IMR-90 (cell line): ENCODE measurements at regions not wholly inside any gene's neighbourhood (a gene's known extent, or its start where the extent isn't known, plus 50 kb on each side); places are given as distances from the start of the nearest gene placed in this dataset.

Experiments used
- ATAC-seq: fragments of 200-7000 bp; cut with Tn5 transposase; 2 replicates; pipeline ENCODE4 v1.9.1; 2020; ENCODE audit warnings: low read depth, mild to moderate bottlenecking, moderate library complexity
- BruUV-seq: library from RNA; stranded (reverse); fragments of 400-500 nt; replicated peaks from 2 replicates; lab custom pipeline; 2021; lab: Mats Ljungman, UMichigan
- CTCF ChIA-PET: fragments of 300-600 bp; formaldehyde crosslinking; extraction: SDS; loops from one replicate; lab custom pipeline; 2021; ENCODE audit warnings: antibody characterized with exemption; lab: Yijun Ruan, JAX
- POLR2A ChIA-PET: fragments of 300-600 bp; sonication (Branson Sonifier 250); formaldehyde crosslinking; loops from one replicate; lab custom pipeline; 2022; ENCODE audit warnings: antibody characterized with exemption; ENCODE audit not compliant: unreplicated experiment; lab: Charles Lee
- DNase-seq: peaks from one replicate; pipeline ENCODE4 v3.0.0; 2013
- H2AFZ ChIP-seq: replicated peaks from 2 replicates; pipeline ENCODE3; 2013; ENCODE audit warnings: low read length, mild to moderate bottlenecking; ENCODE audit not compliant: poor library complexity
- H2AK5ac ChIP-seq: 2 replicates; pipeline ENCODE4 v1.6.1; 2013; ENCODE audit warnings: low read depth, low read length, inconsistent platforms
- H2AK9ac ChIP-seq: replicated peaks from 2 replicates; pipeline ENCODE3; 2013; ENCODE audit warnings: mild to moderate bottlenecking, low read depth, low read length, moderate library complexity; ENCODE audit not compliant: poor library complexity
- H2BK120ac ChIP-seq: 2 replicates; pipeline ENCODE4 v1.6.1; 2013; ENCODE audit warnings: low read depth, low read length, inconsistent platforms
- H2BK15ac ChIP-seq: 3 replicates; pipeline ENCODE4 v1.6.1; 2013; ENCODE audit warnings: low read depth, low read length, inconsistent platforms
- H2BK20ac ChIP-seq: 2 replicates; pipeline ENCODE4 v1.6.1; 2013; ENCODE audit warnings: low read depth, mild to moderate bottlenecking, inconsistent platforms, low read length, moderate library complexity
- H2BK5ac ChIP-seq: 2 replicates; pipeline ENCODE4 v1.6.1; 2013; ENCODE audit warnings: mild to moderate bottlenecking, low read depth, low read length, inconsistent platforms; ENCODE audit not compliant: poor library complexity, severe bottlenecking
- H3K14ac ChIP-seq: replicated peaks from 2 replicates; pipeline ENCODE4 v1.6.1; 2013; ENCODE audit warnings: low read depth, low read length, inconsistent platforms
- H3K18ac ChIP-seq: 2 replicates; pipeline ENCODE4 v1.6.1; 2013; ENCODE audit warnings: low read depth, low read length, control low read depth
- H3K23ac ChIP-seq: 2 replicates; pipeline ENCODE4 v1.6.1; 2013; ENCODE audit warnings: low read depth, low read length, inconsistent platforms
- H3K27ac ChIP-seq: 2 replicates; pipeline ENCODE4 v1.5.1; 2013; ENCODE audit warnings: mild to moderate bottlenecking, control low read depth, low read length; ENCODE audit not compliant: insufficient read depth
- H3K27me3 ChIP-seq: 2 replicates; pipeline ENCODE4 v1.6.1; 2013; ENCODE audit warnings: low read length; ENCODE audit not compliant: control insufficient read depth, insufficient read depth
- H3K36me3 ChIP-seq: 2 replicates; pipeline ENCODE4 v1.6.1; 2013; ENCODE audit warnings: low read length, mixed read lengths; ENCODE audit not compliant: control insufficient read depth, insufficient read depth
- H3K4ac ChIP-seq: 2 replicates; pipeline ENCODE4 v1.6.1; 2013; ENCODE audit warnings: low read depth, low read length, inconsistent platforms
- H3K4me1 ChIP-seq: 2 replicates; pipeline ENCODE4 v1.6.1; 2013; ENCODE audit warnings: low read length, mixed read lengths; ENCODE audit not compliant: control insufficient read depth, insufficient read depth
- H3K4me2 ChIP-seq: 2 replicates; pipeline ENCODE4 v1.6.1; 2013; ENCODE audit warnings: low read depth, mild to moderate bottlenecking, control low read depth, low read length, moderate library complexity
- H3K4me3 ChIP-seq: 2 replicates; pipeline ENCODE4 v1.5.1; 2013; ENCODE audit warnings: low read depth, mild to moderate bottlenecking, control low read depth, low read length, moderate library complexity; ENCODE audit not compliant: insufficient read depth
- H3K56ac ChIP-seq: 2 replicates; pipeline ENCODE4 v1.6.1; 2013; ENCODE audit warnings: low read length, inconsistent platforms; ENCODE audit not compliant: insufficient read depth; ENCODE audit errors: extremely low read depth
- H3K79me1 ChIP-seq, 2 experiments: 2 replicates each; pipeline ENCODE4 v1.6.1; 2013; ENCODE audit warnings: low read length in 2 of 2, inconsistent platforms in 1 of 2, low read depth in 1 of 2
- H3K9ac ChIP-seq: 2 replicates; pipeline ENCODE4 v1.6.1; 2013; ENCODE audit warnings: low read depth, low read length, control low read depth
- H3K9me1 ChIP-seq: 2 replicates; pipeline ENCODE4 v1.6.1; 2013; ENCODE audit warnings: low read length, inconsistent platforms; ENCODE audit not compliant: insufficient read depth
- H3K9me3 ChIP-seq: 2 replicates; pipeline ENCODE4 v1.6.1; 2013; ENCODE audit warnings: low read length; ENCODE audit not compliant: control insufficient read depth, insufficient read depth
- H4K20me1 ChIP-seq: 2 replicates; pipeline ENCODE4 v1.6.1; 2013; ENCODE audit warnings: low read length, inconsistent platforms; ENCODE audit not compliant: insufficient read depth
- H4K5ac ChIP-seq: 2 replicates; pipeline ENCODE4 v1.6.1; 2013; ENCODE audit warnings: mild to moderate bottlenecking, low read depth, low read length, control low read depth
- H4K8ac ChIP-seq, 2 experiments: 2 replicates each; pipeline ENCODE4 v1.6.1; 2013; ENCODE audit warnings: low read depth in 2 of 2, low read length in 2 of 2, control low read depth in 1 of 2, inconsistent platforms in 1 of 2
- H4K91ac ChIP-seq: 2 replicates; pipeline ENCODE4 v1.6.1; 2013; ENCODE audit warnings: low read depth, low read length, inconsistent platforms; ENCODE audit not compliant: insufficient read depth
- BHLHE40 ChIP-seq: fragments of 150-350 bp; IDR thresholded peaks from 2 replicates; pipeline ENCODE4 v1.6.1; 2016; ENCODE audit warnings: mild to moderate bottlenecking, low read depth, low read length
- CEBPB ChIP-seq: IDR thresholded peaks from 2 replicates; pipeline ENCODE4 v1.6.1; 2012; ENCODE audit warnings: low read depth, low read length, improper control_type of control experiment
- CHD1 ChIP-seq: IDR thresholded peaks from 2 replicates; pipeline ENCODE4 v1.6.1; 2012; ENCODE audit warnings: low read depth, low read length, improper control_type of control experiment
- CTCF ChIP-seq: conservative IDR thresholded peaks from 2 replicates; pipeline ENCODE4 v1.5.1; 2012; ENCODE audit warnings: mild to moderate bottlenecking, low read depth, low read length, improper control_type of control experiment
- ELK1 ChIP-seq: fragments of 150-350 bp; IDR thresholded peaks from 2 replicates; pipeline ENCODE4 v1.6.1; 2016; ENCODE audit warnings: low read depth, mild to moderate bottlenecking, low read length, moderate library complexity, borderline replicate concordance
- FOS ChIP-seq: fragments of 150-350 bp; IDR thresholded peaks from 2 replicates; pipeline ENCODE4 v1.6.1; 2016; ENCODE audit warnings: low read depth, low read length
- MAFK ChIP-seq: IDR thresholded peaks from 2 replicates; pipeline ENCODE4 v1.6.1; 2012; ENCODE audit warnings: low read depth, low read length, improper control_type of control experiment
- MAZ ChIP-seq: IDR thresholded peaks from 2 replicates; pipeline ENCODE4 v1.6.1; 2012; ENCODE audit warnings: low read depth, mild to moderate bottlenecking, low read length, improper control_type of control experiment, moderate library complexity, borderline replicate concordance
- MXI1 ChIP-seq: IDR thresholded peaks from 2 replicates; pipeline ENCODE4 v1.6.1; 2012; ENCODE audit warnings: low read depth, mild to moderate bottlenecking, low read length, moderate library complexity, borderline replicate concordance
- NFE2L2 ChIP-seq: fragments of 150-350 bp; IDR thresholded peaks from 2 replicates; pipeline ENCODE4 v1.6.1; 2016; ENCODE audit warnings: low read depth, mild to moderate bottlenecking, low read length
- POLR2A ChIP-seq: IDR thresholded peaks from 2 replicates; pipeline ENCODE4 v1.6.1; 2012; ENCODE audit warnings: mild to moderate bottlenecking, low read depth, low read length
- RAD21 ChIP-seq: IDR thresholded peaks from 2 replicates; pipeline ENCODE4 v1.6.1; 2012; ENCODE audit warnings: low read length, improper control_type of control experiment
- RCOR1 ChIP-seq: IDR thresholded peaks from 2 replicates; pipeline ENCODE4 v1.6.1; 2012; ENCODE audit warnings: mild to moderate bottlenecking, low read length, improper control_type of control experiment; ENCODE audit not compliant: insufficient replicate concordance
- RFX5 ChIP-seq: IDR thresholded peaks from 2 replicates; pipeline ENCODE4 v1.8.0; 2012; ENCODE audit warnings: low read depth, mild to moderate bottlenecking, low read length, moderate library complexity
- SMC3 ChIP-seq: fragments of 150-350 bp; IDR thresholded peaks from 2 replicates; pipeline ENCODE4 v1.6.1; 2016; ENCODE audit warnings: low read depth, mild to moderate bottlenecking, antibody characterized with exemption, low read length, moderate library complexity
- USF2 ChIP-seq: fragments of 150-350 bp; IDR thresholded peaks from 2 replicates; pipeline ENCODE4 v1.6.1; 2017; ENCODE audit warnings: mild to moderate bottlenecking, antibody characterized with exemption, low read length, low read depth
- WGBS, 2 experiments: methylation state at CpG; one replicate each; pipeline versions ENCODE4 v1.1.5 to v1.1.7; 2013; ENCODE audit warnings: missing lambda C conversion rate in 2 of 2; ENCODE audit not compliant: insufficient read length in 1 of 2; ENCODE audit errors: extremely low coverage in 2 of 2; 5-methylcytosine and 5-hydroxymethylcytosine counted together
- dilution Hi-C: fragments of 300-500 bp; cut with HindIII; formaldehyde crosslinking; loops from one replicate; pipeline ENCODE4 v1.14.3; 2018; ENCODE audit warnings: low sequenced_read_pairs; ENCODE audit not compliant: unreplicated experiment
- in situ Hi-C: fragments of 300-500 bp; cut with MboI; formaldehyde crosslinking; loops from 3 replicates; pipeline ENCODE4 v1.14.3; 2019; ENCODE audit warnings: low sequenced_read_pairs, inconsistent platforms, mixed read lengths
- intact Hi-C: fragments of 100-400 bp; cut with micrococcal nuclease; formaldehyde crosslinking; loops from 2 replicates; pipeline ENCODE4 v1.10.0; 2022

- WGBS, 2 experiments: 81% methylated on average over 7 of the region's 10 CpGs; no CpG with 5 or more reads in 1 of the 2 experiments
- no TSS peak for BruUV-seq
- Histone ChIP-seq H2BK5ac (no peak overlapping the region), H2BK20ac (no peak overlapping the region), H2BK120ac (no peak overlapping the region), H3K9me3 (no peaks in the 10 kb centered on the region), H3K27ac (no peak overlapping the region), H3K4me1 (no peaks in the 10 kb centered on the region), H4K20me1 (no peaks in the 10 kb centered on the region), H3K18ac (no peak overlapping the region), H3K4ac (no peak overlapping the region), H2AK5ac (no peak overlapping the region), H4K8ac (no peak overlapping the region), H3K4me3 (no peak overlapping the region), H3K56ac (no peak overlapping the region), H3K14ac (no peak overlapping the region), H4K5ac (no peak overlapping the region), H3K9me1 (no peaks in the 10 kb centered on the region), H3K79me1 (no peaks in the 10 kb centered on the region), H4K91ac (no peak overlapping the region), H3K23ac (no peak overlapping the region), H2AK9ac (no peak overlapping the region), H3K27me3 (no peaks in the 10 kb centered on the region), H3K9ac (no peak overlapping the region), H3K36me3 (no peaks in the 10 kb centered on the region), H3K4me2 (no peak overlapping the region), H2BK15ac (no peak overlapping the region), H2AFZ (no peak overlapping the region)
- ChIA-PET POLR2A (no interaction called here), CTCF (no interaction called here)
- dilution Hi-C loops: no loop called here
- intact Hi-C loops: no loop called here
- no peak for TF ChIP-seq POLR2A
- TF ChIP-seq CTCF: no peak
- no peak for TF ChIP-seq ELK1
- TF ChIP-seq CHD1: no peak
- no peak for TF ChIP-seq NFE2L2
- no peak for TF ChIP-seq MAFK
- no peak for TF ChIP-seq CEBPB
- TF ChIP-seq RAD21: no peak
- TF ChIP-seq RFX5: no peak
- no peak for TF ChIP-seq SMC3
- TF ChIP-seq MXI1: no peak
- no peak for TF ChIP-seq FOS
- TF ChIP-seq USF2: no peak
- no peak for TF ChIP-seq MAZ
- TF ChIP-seq RCOR1: no peak
- TF ChIP-seq BHLHE40: no peak
- in situ Hi-C loops: no loop called here
- DNase-seq: no peak
- ATAC-seq: no peak
Measured at GRCh38 chr1:187481581-187482148, 652.9 kb downstream of the PLA2G4A start.
